Liver (tissue), 3 donors: ENCODE measurements at regions not wholly inside any gene's neighbourhood (a gene's known extent, or its start where the extent isn't known, plus 50 kb on each side); places are given as distances from the start of the nearest gene placed in this dataset.

Experiments
- ATF3 ChIP-seq: IDR thresholded peaks from 2 replicates; pipeline ENCODE4 v1.6.1; 2016; ENCODE audit warnings: antibody characterized with exemption
- CTCF ChIP-seq: fragments of 150-350 bp; IDR thresholded peaks from 2 replicates; pipeline ENCODE4 v1.5.1; 2017; ENCODE audit warnings: improper control_type of control experiment, low read depth, low read length; ENCODE audit not compliant: missing input control
- EGR1 ChIP-seq, 2 donors: IDR thresholded peaks; 2 replicates each; pipeline ENCODE4 v1.6.1; 2016 to 2018; ENCODE audit warnings: antibody characterized with exemption in 2 of 2, low read depth in 2 of 2
- FOXA1 ChIP-seq: IDR thresholded peaks from 2 replicates; pipeline ENCODE4 v1.6.1; 2016; ENCODE audit warnings: antibody characterized with exemption
- FOXA2 ChIP-seq: IDR thresholded peaks from 2 replicates; pipeline ENCODE4 v1.6.1; 2016; ENCODE audit warnings: antibody characterized with exemption
- GABPA ChIP-seq, 2 donors: IDR thresholded peaks in 1 of 2; conservative IDR thresholded peaks in 1 of 2; 2 replicates each; pipeline ENCODE4 v1.6.1; 2016; ENCODE audit warnings: antibody characterized with exemption in 2 of 2, mild to moderate bottlenecking in 1 of 2, moderate library complexity in 1 of 2
- HNF4A ChIP-seq, 2 donors: conservative IDR thresholded peaks; 2 replicates each; pipeline ENCODE4 v1.6.1; 2016; ENCODE audit warnings: antibody characterized with exemption in 2 of 2, mild to moderate bottlenecking in 2 of 2
- HNF4G ChIP-seq: IDR thresholded peaks from 2 replicates; pipeline ENCODE4 v1.6.1; 2016; ENCODE audit warnings: antibody characterized with exemption
- RAD21 ChIP-seq, 2 donors: IDR thresholded peaks; 2 replicates each; pipeline ENCODE4 v1.6.1; 2016; ENCODE audit warnings: antibody characterized with exemption in 2 of 2, mild to moderate bottlenecking in 2 of 2
- REST ChIP-seq: IDR thresholded peaks from 2 replicates; pipeline ENCODE4 v1.6.1; 2016; ENCODE audit warnings: antibody characterized with exemption, mild to moderate bottlenecking
- RXRA ChIP-seq, 2 donors: IDR thresholded peaks; 2 replicates each; pipeline ENCODE4 v1.6.1; 2017 to 2018; ENCODE audit warnings: antibody characterized with exemption in 2 of 2, mild to moderate bottlenecking in 1 of 2
- SP1 ChIP-seq: IDR thresholded peaks from 2 replicates; pipeline ENCODE4 v1.6.1; 2018; ENCODE audit warnings: antibody characterized with exemption, mild to moderate bottlenecking
- TAF1 ChIP-seq: conservative IDR thresholded peaks from 2 replicates; pipeline ENCODE4 v1.6.1; 2016; ENCODE audit warnings: antibody characterized with exemption, mild to moderate bottlenecking
- ZBTB33 ChIP-seq: IDR thresholded peaks from 2 replicates; pipeline ENCODE4 v1.6.1; 2016; ENCODE audit warnings: antibody characterized with exemption
- donor health status: healthy.
- donor health status: healthy.

GRCh38 chr16:77090062-77090461 lies 100.9 kb upstream of the MON1B start:
- TF ChIP-seq ATF3 (no peak), REST (no peak), HNF4G (no peak), CTCF (no peak), RAD21 (IDR thresholded peaks at IDR 0.05) (no peak), FOXA1 (no peak), ZBTB33 (no peak), SP1 (no peak), GABPA (IDR thresholded peaks at IDR 0.05 in 1 of 2, conservative IDR thresholded peaks at IDR 0.05 in 1 of 2) (no peak), HNF4A (conservative IDR thresholded peaks at IDR 0.05) (no peak), FOXA2 (no peak), TAF1 (no peak), RXRA (IDR thresholded peaks at IDR 0.05) (no peak), EGR1 (IDR thresholded peaks at IDR 0.05; ENCODE audit: low read depth in 2 of 2) (no peak)
